Ovary (tissue), 7 donors: ENCODE measurements at regions not wholly inside any gene's neighbourhood (a gene's known extent, or its start where the extent isn't known, plus 50 kb on each side); places are given as distances from the start of the nearest gene placed in this dataset.

Source experiments
- DNase-seq, 5 donors: peaks; one replicate each; pipeline ENCODE4 v3.0.0-alpha.2; 2019 to 2020
- H3K27ac ChIP-seq, 2 donors: fragments of 200-600 bp; one replicate each; pipeline versions ENCODE4 v1.5.1 to v1.8.0; 2019 to 2022
- H3K27me3 ChIP-seq: fragments of 200-600 bp; one replicate; pipeline ENCODE4 v1.8.0; 2022
- H3K36me3 ChIP-seq: fragments of 200-600 bp; sonication (generic); one replicate; pipeline ENCODE4 v1.5.1; 2019
- H3K4me1 ChIP-seq: one replicate; pipeline ENCODE4 v1.8.1; 2013; ENCODE audit warnings: mild to moderate bottlenecking, moderate library complexity; ENCODE audit not compliant: insufficient read depth
- H3K4me3 ChIP-seq: fragments of 200-600 bp; sonication (generic); one replicate; pipeline ENCODE4 v1.5.1; 2017
- H3K9me3 ChIP-seq, 2 donors: fragments of 200-600 bp in 1 of 2; sonication (generic) in 1 of 2; one replicate each; pipeline versions ENCODE4 v1.5.1 to v1.8.1; 2013 to 2019; ENCODE audit warnings: mild to moderate bottlenecking in 1 of 2, moderate library complexity in 1 of 2
- CTCF ChIP-seq, 3 donors: fragments of 450-650 bp in 2 of 3; fragments of 200-600 bp in 1 of 3; IDR thresholded peaks; one replicate each; pipeline versions ENCODE4 v1.5.1 to v1.8.0; 2016 to 2022; ENCODE audit warnings: antibody characterized with exemption in 3 of 3, mild to moderate bottlenecking in 1 of 3
- EP300 ChIP-seq: sonication (generic); formaldehyde crosslinking; IDR thresholded peaks from one replicate; pipeline ENCODE4 v1.6.1; 2017; ENCODE audit warnings: antibody characterized with exemption
- POLR2A ChIP-seq: fragments of 450-650 bp; IDR thresholded peaks from one replicate; pipeline ENCODE4 v1.6.1; 2017; ENCODE audit warnings: antibody characterized with exemption, mild to moderate bottlenecking, moderate library complexity
- WGBS, 3 donors: extraction: QIAGEN DNeasy Blood & Tissue Kit in 1 of 3; methylation state at CpG; one replicate each; pipeline versions ENCODE4 v1.1.5 to v1.1.7; 2013 to 2017; 5-methylcytosine and 5-hydroxymethylcytosine counted together
- intact Hi-C, 4 donors: fragments of 100-400 bp; cut with DNase I; formaldehyde crosslinking; loops; one replicate each; pipeline versions ENCODE4 v1.11.0 to v1.15.1; 2022 to 2023
- donor health status: DM: no; HTN: no; CAD: no; lungs with moderate emphysema.
- donor health status: DM: no; HTN: no; CAD: no.
- donor health status: Bipolar disorder and iron deficiency.
- donor health status: DM: no; HTN: no; CAD: no.
- donor health status: DM: yes; HTN: yes; CAD: no.

- Histone ChIP-seq H3K27me3 (no peaks in the 10 kb centered on the region), H3K4me1 (no peaks in the 10 kb centered on the region), H3K9me3 (no peaks in the 10 kb centered on the region), H3K36me3 (no peaks in the 10 kb centered on the region), H3K4me3 (no peak overlapping the region), H3K27ac (no peak overlapping the region)
- intact Hi-C loops: no loop called here
- WGBS, 3 donors: 44 to 62% (median 59%) methylated on average over 2 of the region's 2 CpGs
- TF ChIP-seq POLR2A (no peak), CTCF (IDR thresholded peaks at IDR 0.05) (no peak), EP300 (no peak)
- DNase-seq: no peak
Measured at GRCh38 chr1:60277269-60277668, 203.7 kb upstream of the C1orf87 start.

- no peaks in the 10 kb centered on the region for H3K9me3 ChIP-seq
- no peaks in the 10 kb centered on the region for H3K27me3 ChIP-seq
- intact Hi-C loops: no loop called here
- H3K36me3 ChIP-seq: no peaks in the 10 kb centered on the region
- TF ChIP-seq EP300: no peak
- no peak for TF ChIP-seq CTCF (IDR thresholded peaks at IDR 0.05)
- TF ChIP-seq POLR2A: no peak
- H3K4me1 ChIP-seq: no peaks in the 10 kb centered on the region
- H3K27ac ChIP-seq: no peak overlapping the region
- DNase-seq: no peak
- 47 to 60% (median 58%) methylated on average over 8 of the region's 8 CpGs for WGBS, 3 donors
- H3K4me3 ChIP-seq: no peak overlapping the region
Measured at GRCh38 chr1:60274422-60275290, 201.1 kb upstream of the C1orf87 start.

GRCh38 chr1:60273185-60273584 is 199.6 kb upstream of the C1orf87 start:
- H3K4me1 ChIP-seq: no peaks in the 10 kb centered on the region
- WGBS, 3 donors: 32 to 39% (median 36%) methylated on average over 1 of the region's 1 CpG
- H3K4me3 ChIP-seq: no peak overlapping the region
- intact Hi-C loops: no loop called here
- H3K9me3 ChIP-seq: no peaks in the 10 kb centered on the region
- H3K27ac ChIP-seq: no peak overlapping the region
- H3K36me3 ChIP-seq: no peaks in the 10 kb centered on the region
- DNase-seq: no peak
- no peaks in the 10 kb centered on the region for H3K27me3 ChIP-seq
- no peak for TF ChIP-seq CTCF (IDR thresholded peaks at IDR 0.05)

- Histone ChIP-seq H3K27me3 (no peaks in the 10 kb centered on the region), H3K4me3 (no peak overlapping the region), H3K9me3 (no peaks in the 10 kb centered on the region), H3K4me1 (no peaks in the 10 kb centered on the region), H3K27ac (no peak overlapping the region), H3K36me3 (no peaks in the 10 kb centered on the region)
- TF ChIP-seq POLR2A: no peak
- no peak for TF ChIP-seq CTCF (IDR thresholded peaks at IDR 0.05)
- no peak for TF ChIP-seq EP300
- WGBS, 3 donors: 97 to 98% (median 97%) methylated on average over 15 of the region's 15 CpGs
- DNase-seq: no peak
- intact Hi-C loops: no loop called here
Measured at GRCh38 chr1:60271041-60271440, 197.5 kb upstream of the C1orf87 start.
